ENCODE measurements at regions not wholly inside any gene's neighbourhood (a gene's known extent, or its start where the extent isn't known, plus 50 kb on each side); places are given as distances from the start of the nearest gene placed in this dataset.
"Not testable (repeated sequence)": the region's sequence is repeated elsewhere in the genome, so short reads cannot be mapped to it uniquely, and the experiment has no call there.

GRCh38 chr9:120319452-120319851, 260.5 kb downstream of the CDK5RAP2 start:
- Histone ChIP-seq H3K4me3 (ENCODE audit: extremely low read depth, insufficient read depth, low read length, poor library complexity, severe bottlenecking) (no peak overlapping the region), H3K9me3 (ENCODE audit: control insufficient read depth, low read length) (no peaks in the 10 kb centered on the region), H3K4me1 (ENCODE audit: control insufficient read depth, insufficient read depth, low read length, poor library complexity, severe bottlenecking) (no peaks in the 10 kb centered on the region), H3K36me3 (ENCODE audit: control insufficient read depth, insufficient read depth, low read length) (no peaks in the 10 kb centered on the region), H3K27ac (ENCODE audit: low read depth, low read length, severe bottlenecking) (no peak overlapping the region)
- 90 to 100% methylated on average over 1 of the region's 3 CpGs for WGBS, 2 experiments (ENCODE audit: insufficient coverage in 2 of 2)

GRCh38 chr9:120315154-120315553, 264.8 kb downstream of the CDK5RAP2 start:
- Histone ChIP-seq H3K4me3 (ENCODE audit: extremely low read depth, insufficient read depth, low read length, poor library complexity, severe bottlenecking) (no peak overlapping the region), H3K27ac (ENCODE audit: low read depth, low read length, severe bottlenecking) (no peak overlapping the region), H3K36me3 (ENCODE audit: control insufficient read depth, insufficient read depth, low read length) (no peaks in the 10 kb centered on the region), H3K9me3 (ENCODE audit: control insufficient read depth, low read length) (no peaks in the 10 kb centered on the region), H3K4me1 (ENCODE audit: control insufficient read depth, insufficient read depth, low read length, poor library complexity, severe bottlenecking) (no peaks in the 10 kb centered on the region)
- WGBS, 2 experiments (ENCODE audit: insufficient coverage in 2 of 2): 60 to 81% methylated on average over 2 of the region's 3 CpGs

GRCh38 chr9:120312031-120312430, 267.9 kb downstream of the CDK5RAP2 start:
- H3K4me1 ChIP-seq (ENCODE audit: control insufficient read depth, insufficient read depth, low read length, poor library complexity, severe bottlenecking): no peaks in the 10 kb centered on the region
- 90 to 100% methylated on average over 1 of the region's 2 CpGs for WGBS, 2 experiments (ENCODE audit: insufficient coverage in 2 of 2)
- no peaks in the 10 kb centered on the region for H3K9me3 ChIP-seq (ENCODE audit: control insufficient read depth, low read length)
- no peaks in the 10 kb centered on the region for H3K36me3 ChIP-seq (ENCODE audit: control insufficient read depth, insufficient read depth, low read length)
- no peak overlapping the region for H3K4me3 ChIP-seq (ENCODE audit: extremely low read depth, insufficient read depth, low read length, poor library complexity, severe bottlenecking)
- H3K27ac ChIP-seq (ENCODE audit: low read depth, low read length, severe bottlenecking): no peak overlapping the region

GRCh38 chr9:120310035-120310434, 269.9 kb downstream of the CDK5RAP2 start:
- Histone ChIP-seq H3K27ac (ENCODE audit: low read depth, low read length, severe bottlenecking) (no peak overlapping the region), H3K36me3 (ENCODE audit: control insufficient read depth, insufficient read depth, low read length) (no peaks in the 10 kb centered on the region), H3K4me3 (ENCODE audit: extremely low read depth, insufficient read depth, low read length, poor library complexity, severe bottlenecking) (no peak overlapping the region), H3K9me3 (ENCODE audit: control insufficient read depth, low read length) (no peaks in the 10 kb centered on the region), H3K4me1 (ENCODE audit: control insufficient read depth, insufficient read depth, low read length, poor library complexity, severe bottlenecking) (no peaks in the 10 kb centered on the region)
- WGBS, 2 experiments (ENCODE audit: insufficient coverage in 2 of 2): 64 to 80% methylated on average over 2 of the region's 3 CpGs

GRCh38 chr9:120308495-120308894, 271.5 kb downstream of the CDK5RAP2 start:
- no peak overlapping the region for H3K4me3 ChIP-seq (ENCODE audit: extremely low read depth, insufficient read depth, low read length, poor library complexity, severe bottlenecking)
- H3K4me1 ChIP-seq (ENCODE audit: control insufficient read depth, insufficient read depth, low read length, poor library complexity, severe bottlenecking): no peaks in the 10 kb centered on the region
- no peaks in the 10 kb centered on the region for H3K36me3 ChIP-seq (ENCODE audit: control insufficient read depth, insufficient read depth, low read length)
- H3K27ac ChIP-seq (ENCODE audit: low read depth, low read length, severe bottlenecking): no peak overlapping the region
- 38 to 71% methylated on average over 2 to 3 of the region's 3 CpGs for WGBS, 2 experiments (ENCODE audit: insufficient coverage in 2 of 2)
- no peaks in the 10 kb centered on the region for H3K9me3 ChIP-seq (ENCODE audit: control insufficient read depth, low read length)

GRCh38 chr9:120307599-120307998, 272.4 kb downstream of the CDK5RAP2 start:
- no peaks in the 10 kb centered on the region for H3K4me1 ChIP-seq (ENCODE audit: control insufficient read depth, insufficient read depth, low read length, poor library complexity, severe bottlenecking)
- H3K36me3 ChIP-seq (ENCODE audit: control insufficient read depth, insufficient read depth, low read length): no peaks in the 10 kb centered on the region
- no peaks in the 10 kb centered on the region for H3K9me3 ChIP-seq (ENCODE audit: control insufficient read depth, low read length)
- no peak overlapping the region for H3K27ac ChIP-seq (ENCODE audit: low read depth, low read length, severe bottlenecking)
- H3K4me3 ChIP-seq (ENCODE audit: extremely low read depth, insufficient read depth, low read length, poor library complexity, severe bottlenecking): no peak overlapping the region
- 93 to 100% methylated on average over 2 of the region's 2 CpGs for WGBS, 2 experiments (ENCODE audit: insufficient coverage in 2 of 2)

GRCh38 chr9:120306561-120306960, 273.4 kb downstream of the CDK5RAP2 start:
- 100% methylated on average over 1 of the region's 3 CpGs; no CpG with 5 or more reads in 1 of the 2 experiments for WGBS, 2 experiments (ENCODE audit: insufficient coverage in 2 of 2)
- Histone ChIP-seq H3K4me3 (ENCODE audit: extremely low read depth, insufficient read depth, low read length, poor library complexity, severe bottlenecking) (no peak overlapping the region), H3K4me1 (ENCODE audit: control insufficient read depth, insufficient read depth, low read length, poor library complexity, severe bottlenecking) (no peaks in the 10 kb centered on the region), H3K36me3 (ENCODE audit: control insufficient read depth, insufficient read depth, low read length) (no peaks in the 10 kb centered on the region), H3K27ac (ENCODE audit: low read depth, low read length, severe bottlenecking) (no peak overlapping the region), H3K9me3 (ENCODE audit: control insufficient read depth, low read length) (no peaks in the 10 kb centered on the region)

- H3K4me3 ChIP-seq (ENCODE audit: extremely low read depth, insufficient read depth, low read length, poor library complexity, severe bottlenecking): no peak overlapping the region
- H3K9me3 ChIP-seq (ENCODE audit: control insufficient read depth, low read length): no peaks in the 10 kb centered on the region
- WGBS, 2 experiments (ENCODE audit: insufficient coverage in 2 of 2): 78 to 92% methylated on average over 3 of the region's 3 CpGs
- H3K27ac ChIP-seq (ENCODE audit: low read depth, low read length, severe bottlenecking): no peak overlapping the region
- H3K4me1 ChIP-seq (ENCODE audit: control insufficient read depth, insufficient read depth, low read length, poor library complexity, severe bottlenecking): no peaks in the 10 kb centered on the region
- H3K36me3 ChIP-seq (ENCODE audit: control insufficient read depth, insufficient read depth, low read length): no peaks in the 10 kb centered on the region
These were observed 273.9 kb downstream of the CDK5RAP2 start for GRCh38 chr9:120306088-120306487.

GRCh38 chr9:120304896-120305295, 275.1 kb downstream of the CDK5RAP2 start:
- 93 to 100% methylated on average over 1 to 13 of the region's 28 CpGs for WGBS, 2 experiments (ENCODE audit: insufficient coverage in 2 of 2)
- not testable (repeated sequence) for H3K9me3 ChIP-seq (ENCODE audit: control insufficient read depth, low read length); H3K27ac ChIP-seq (ENCODE audit: low read depth, low read length, severe bottlenecking); H3K36me3 ChIP-seq (ENCODE audit: control insufficient read depth, insufficient read depth, low read length); H3K4me1 ChIP-seq (ENCODE audit: control insufficient read depth, insufficient read depth, low read length, poor library complexity, severe bottlenecking); H3K4me3 ChIP-seq (ENCODE audit: extremely low read depth, insufficient read depth, low read length, poor library complexity, severe bottlenecking)

- no peak overlapping the region for H3K4me3 ChIP-seq (ENCODE audit: extremely low read depth, insufficient read depth, low read length, poor library complexity, severe bottlenecking)
- WGBS, 2 experiments (ENCODE audit: insufficient coverage in 2 of 2): 70 to 88% methylated on average over 4 of the region's 4 CpGs
These were observed 276.4 kb downstream of the CDK5RAP2 start for GRCh38 chr9:120303519-120303918.

GRCh38 chr9:120299785-120300184, 280.2 kb downstream of the CDK5RAP2 start:
- Histone ChIP-seq H3K9me3 (ENCODE audit: control insufficient read depth, low read length) (no peaks in the 10 kb centered on the region), H3K4me3 (ENCODE audit: extremely low read depth, insufficient read depth, low read length, poor library complexity, severe bottlenecking) (no peak overlapping the region), H3K36me3 (ENCODE audit: control insufficient read depth, insufficient read depth, low read length) (no peaks in the 10 kb centered on the region), H3K4me1 (ENCODE audit: control insufficient read depth, insufficient read depth, low read length, poor library complexity, severe bottlenecking) (no peaks in the 10 kb centered on the region), H3K27ac (ENCODE audit: low read depth, low read length, severe bottlenecking) (no peak overlapping the region)
- 70 to 74% methylated on average over 4 to 6 of the region's 6 CpGs for WGBS, 2 experiments (ENCODE audit: insufficient coverage in 2 of 2)

More at GRCh38 chr9:120303519-120303918, 276.4 kb downstream of the CDK5RAP2 start:
- Histone ChIP-seq H3K9me3 (ENCODE audit: control insufficient read depth, low read length) (no peaks in the 10 kb centered on the region), H3K4me1 (ENCODE audit: control insufficient read depth, insufficient read depth, low read length, poor library complexity, severe bottlenecking) (no peaks in the 10 kb centered on the region), H3K27ac (ENCODE audit: low read depth, low read length, severe bottlenecking) (no peak overlapping the region), H3K36me3 (ENCODE audit: control insufficient read depth, insufficient read depth, low read length) (no peaks in the 10 kb centered on the region)

Measured in mesodermal cell (in vitro differentiated cells).